ENCODE measurements at regions not wholly inside any gene's neighbourhood (a gene's known extent, or its start where the extent isn't known, plus 50 kb on each side); places are given as distances from the start of the nearest gene placed in this dataset.

GRCh38 chr3:104878395-104878794 lies 488.3 kb upstream of the ALCAM start:
- no peaks in the 10 kb centered on the region for H3K27me3 ChIP-seq
- no peaks in the 10 kb centered on the region for H3K4me1 ChIP-seq
- TF ChIP-seq, protein P1, sequence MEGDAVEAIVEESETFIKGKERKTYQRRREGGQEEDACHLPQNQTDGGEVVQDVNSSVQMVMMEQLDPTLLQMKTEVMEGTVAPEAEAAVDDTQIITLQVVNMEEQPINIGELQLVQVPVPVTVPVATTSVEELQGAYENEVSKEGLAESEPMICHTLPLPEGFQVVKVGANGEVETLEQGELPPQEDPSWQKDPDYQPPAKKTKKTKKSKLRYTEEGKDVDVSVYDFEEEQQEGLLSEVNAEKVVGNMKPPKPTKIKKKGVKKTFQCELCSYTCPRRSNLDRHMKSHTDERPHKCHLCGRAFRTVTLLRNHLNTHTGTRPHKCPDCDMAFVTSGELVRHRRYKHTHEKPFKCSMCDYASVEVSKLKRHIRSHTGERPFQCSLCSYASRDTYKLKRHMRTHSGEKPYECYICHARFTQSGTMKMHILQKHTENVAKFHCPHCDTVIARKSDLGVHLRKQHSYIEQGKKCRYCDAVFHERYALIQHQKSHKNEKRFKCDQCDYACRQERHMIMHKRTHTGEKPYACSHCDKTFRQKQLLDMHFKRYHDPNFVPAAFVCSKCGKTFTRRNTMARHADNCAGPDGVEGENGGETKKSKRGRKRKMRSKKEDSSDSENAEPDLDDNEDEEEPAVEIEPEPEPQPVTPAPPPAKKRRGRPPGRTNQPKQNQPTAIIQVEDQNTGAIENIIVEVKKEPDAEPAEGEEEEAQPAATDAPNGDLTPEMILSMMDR (IDR thresholded peaks at IDR 0.05), result no peak
- DNase-seq, result peak in 1 of 4 donors; percentile 9
- H3K27ac ChIP-seq, result no peak overlapping the region
- no peaks in the 10 kb centered on the region for H3K9me3 ChIP-seq
- no peak for ATAC-seq
- intact Hi-C loops (cut with DNase I), result no loop called here
- no peaks in the 10 kb centered on the region for H3K36me3 ChIP-seq
- no peak overlapping the region for H3K4me3 ChIP-seq

GRCh38 chr3:104879919-104880318 lies 486.8 kb upstream of the ALCAM start:
- H3K27me3 ChIP-seq, result no peaks in the 10 kb centered on the region
- DNase-seq, result peak in 1 of 4 donors; percentile 3
- TF ChIP-seq, protein P1 (IDR thresholded peaks at IDR 0.05), result no peak
- H3K9me3 ChIP-seq, result no peaks in the 10 kb centered on the region
- intact Hi-C loops (cut with DNase I), result no loop called here
- no peaks in the 10 kb centered on the region for H3K36me3 ChIP-seq
- no peak for ATAC-seq
- no peaks in the 10 kb centered on the region for H3K4me1 ChIP-seq
- H3K4me3 ChIP-seq, result no peak overlapping the region
- no peak overlapping the region for H3K27ac ChIP-seq

DNA sequence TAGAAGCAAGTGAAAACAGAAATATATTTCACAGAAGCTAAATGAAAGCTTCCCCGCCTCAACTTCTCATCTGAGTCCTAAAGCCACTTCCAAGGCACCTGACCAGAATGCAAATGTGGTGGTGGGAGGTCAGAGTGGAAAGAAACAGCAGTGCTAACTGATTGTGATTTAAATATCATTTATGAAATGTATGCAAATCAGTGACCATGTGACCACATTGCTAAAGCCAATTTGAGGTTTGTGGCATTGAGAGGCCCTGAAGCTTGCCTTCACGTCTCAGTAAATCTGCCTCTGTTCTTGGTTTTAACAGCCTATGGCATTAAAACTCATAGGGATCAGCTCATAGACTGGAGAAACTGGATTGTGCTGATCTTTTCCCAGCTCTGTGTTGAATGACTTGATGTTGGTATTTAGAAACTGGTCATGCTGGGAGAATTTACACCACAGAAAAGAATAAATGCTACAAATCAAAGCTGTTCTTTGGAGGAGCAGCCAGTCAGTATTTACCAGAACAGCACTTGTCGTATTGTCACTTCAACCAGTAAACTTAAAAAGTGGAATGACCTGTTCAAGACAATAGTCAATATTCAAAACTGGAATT lies 481.4 kb upstream of the ALCAM start:
- ATAC-seq, result peak; percentile 63
- Histone ChIP-seq H3K9me3 (no peaks in the 10 kb centered on the region), H3K27ac (no peak overlapping the region), H3K4me1 (no peaks in the 10 kb centered on the region), H3K27me3 (no peaks in the 10 kb centered on the region), H3K4me3 (no peak overlapping the region), H3K36me3 (no peaks in the 10 kb centered on the region)
- peak in 1 of 4 donors; percentile 5 for DNase-seq
- TF ChIP-seq, protein P1 (IDR thresholded peaks at IDR 0.05), result no peak
- intact Hi-C loops (cut with DNase I), result no loop called here

DNA sequence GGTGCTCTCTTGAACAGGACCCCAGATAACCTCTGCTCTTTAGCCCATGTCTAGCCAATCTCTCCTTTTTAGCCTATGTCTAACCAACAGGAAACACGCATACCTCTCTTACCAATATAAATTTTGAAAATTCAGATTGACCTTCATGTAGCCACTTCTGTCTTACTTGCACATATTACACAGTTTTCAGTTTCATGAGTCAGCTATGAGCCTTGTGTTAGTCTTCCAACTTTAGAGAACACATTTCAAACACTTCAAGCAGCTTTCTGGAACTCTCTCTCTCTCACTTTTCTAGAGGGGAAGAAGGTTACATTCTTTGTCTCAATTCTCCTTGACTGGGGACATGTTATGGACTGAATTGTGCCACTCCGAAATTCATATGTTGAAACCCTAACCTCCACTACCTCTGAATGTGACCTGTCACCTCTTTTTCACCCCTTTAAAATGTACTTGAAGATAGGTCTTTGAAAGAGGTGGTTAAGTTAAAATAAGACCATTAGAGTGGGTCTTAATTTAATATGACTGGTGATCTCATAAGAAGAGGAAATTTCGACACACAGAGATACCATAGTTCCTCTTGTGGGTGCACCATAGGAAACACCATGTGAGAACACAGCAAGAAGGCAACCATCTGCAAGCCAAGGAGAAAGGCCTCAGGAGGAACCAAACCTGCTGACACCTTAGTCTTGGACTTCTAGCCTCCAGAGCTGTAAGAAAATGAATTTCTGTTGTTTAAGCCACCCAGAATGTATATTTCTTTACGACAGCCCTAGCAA lies 480.3 kb upstream of the ALCAM start:
- H3K4me3 ChIP-seq, result no peak overlapping the region
- DNase-seq (no peak), ATAC-seq (peak; percentile 87)
- no peaks in the 10 kb centered on the region for H3K36me3 ChIP-seq
- H3K27ac ChIP-seq, result peak overlapping the region in 1 of 2 donors; percentile 16
- H3K27me3 ChIP-seq, result no peaks in the 10 kb centered on the region
- TF ChIP-seq, protein P1 (IDR thresholded peaks at IDR 0.05), result no peak
- H3K9me3 ChIP-seq, result no peaks in the 10 kb centered on the region
- intact Hi-C loops (cut with DNase I), result no loop called here
- H3K4me1 ChIP-seq, result no peaks in the 10 kb centered on the region

DNA sequence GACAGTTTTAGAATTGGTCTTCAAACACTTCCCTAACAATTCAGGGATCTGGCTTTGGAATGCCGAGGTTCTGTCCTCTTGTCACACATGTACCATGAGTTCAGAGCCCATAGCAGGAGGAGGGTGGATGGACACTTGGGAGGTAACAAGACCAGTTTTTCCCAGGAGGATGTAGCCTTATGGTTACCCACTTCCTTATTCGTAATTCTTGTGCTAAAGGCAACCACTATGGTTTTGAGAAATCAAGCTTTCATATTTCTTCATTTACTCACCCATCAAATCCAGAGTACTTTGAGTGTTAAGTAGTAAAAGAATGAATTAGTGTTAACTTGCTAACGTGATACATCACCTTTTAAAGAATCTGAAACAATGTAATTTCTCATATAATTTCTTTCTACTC lies 479.6 kb upstream of the ALCAM start:
- Histone ChIP-seq H3K27me3 (no peaks in the 10 kb centered on the region), H3K36me3 (no peaks in the 10 kb centered on the region), H3K4me3 (no peak overlapping the region), H3K27ac (no peak overlapping the region), H3K9me3 (no peaks in the 10 kb centered on the region), H3K4me1 (no peaks in the 10 kb centered on the region)
- no peak for DNase-seq
- intact Hi-C loops (cut with DNase I), result no loop called here
- TF ChIP-seq, protein P1 (IDR thresholded peaks at IDR 0.05), result no peak
- no peak for ATAC-seq

Data from left lung (tissue), 4 donors.